ENCODE measurements at regions not wholly inside any gene's neighbourhood (a gene's known extent, or its start where the extent isn't known, plus 50 kb on each side); places are given as distances from the start of the nearest gene placed in this dataset.

DNA sequence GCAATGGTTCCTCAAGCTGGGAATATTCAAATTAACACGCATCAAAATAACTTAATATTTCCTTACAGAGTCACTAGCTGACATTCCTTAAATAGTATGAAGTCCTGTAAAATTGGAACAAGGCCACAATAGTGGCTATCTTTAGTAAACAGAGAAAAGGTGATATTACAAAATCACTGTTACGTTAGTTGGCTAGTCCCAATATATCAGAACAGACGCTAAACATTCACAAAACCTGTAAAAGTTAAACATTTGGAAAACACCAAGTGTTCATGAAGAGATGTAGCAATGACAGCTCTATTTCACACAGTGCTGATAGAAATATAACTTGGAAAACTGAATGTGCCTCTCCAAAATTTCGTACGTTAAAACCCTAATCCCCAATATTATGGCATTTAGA, 61.0 kb upstream of the FAM47C start:
- Histone ChIP-seq H3K36me3 (ENCODE audit: insufficient read depth, low read depth, low read length) (no peaks in the 10 kb centered on the region), H3K4me3 (ENCODE audit: low read length) (no peak overlapping the region), H3K9me3 (ENCODE audit: insufficient read depth, low read depth, low read length) (no peaks in the 10 kb centered on the region), H3K4me1 (ENCODE audit: insufficient read depth, low read length) (peaks cover 12% of the 10 kb centered on the region; the same call in 1 of the 2 replicates), H3K27me3 (ENCODE audit: insufficient read depth, low read length) (peaks cover 8% of the 10 kb centered on the region; the same call in 1 of the 2 replicates), H3K9ac (ENCODE audit: low read depth, low read length) (no peak overlapping the region), H3K27ac (ENCODE audit: low read length) (no peak overlapping the region)

DNA sequence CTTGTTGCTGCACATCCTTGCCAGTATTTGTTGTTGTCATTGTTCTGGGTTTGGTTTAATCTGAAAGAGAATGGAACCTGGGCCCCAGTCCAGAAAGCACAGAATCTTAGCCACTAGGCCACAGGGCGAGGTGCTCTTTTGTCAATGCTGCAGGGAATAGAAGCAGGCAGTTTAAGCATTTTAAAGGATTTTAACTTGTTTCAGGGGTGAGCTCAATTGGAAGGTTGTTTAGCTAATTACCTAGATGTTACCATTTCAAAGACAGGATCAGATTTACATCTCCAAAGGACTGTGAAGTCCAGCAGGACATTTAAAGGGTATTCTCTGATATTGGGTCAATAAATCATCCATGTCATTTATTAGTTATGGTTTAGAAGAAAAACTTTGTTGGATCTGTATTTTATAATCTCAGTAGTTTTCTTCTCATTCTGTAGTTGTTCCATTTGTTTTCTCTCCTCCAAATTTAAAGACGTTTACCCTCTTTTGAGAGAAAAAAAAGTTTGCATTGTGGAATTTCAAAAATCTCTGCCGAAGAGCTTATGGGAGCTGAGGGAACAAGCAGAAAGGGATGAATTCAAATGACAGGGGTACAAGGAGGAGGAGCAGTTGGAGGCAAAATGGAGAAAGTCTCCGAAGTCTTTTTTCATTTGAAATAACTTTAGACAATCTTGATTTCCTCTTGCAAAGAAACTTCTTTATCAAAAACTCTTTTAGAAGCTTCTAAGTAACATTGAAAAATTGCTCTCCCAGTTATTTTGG, 57.5 kb upstream of the FAM47C start:
- peaks cover 12% of the 10 kb centered on the region; the same call in 1 of the 2 replicates for H3K4me1 ChIP-seq (ENCODE audit: insufficient read depth, low read length)
- peak overlapping the region; percentile 51 for H3K4me3 ChIP-seq (ENCODE audit: low read length)
- H3K36me3 ChIP-seq (ENCODE audit: insufficient read depth, low read depth, low read length), result no peaks in the 10 kb centered on the region
- no peak overlapping the region for H3K27ac ChIP-seq (ENCODE audit: low read length)
- no peak overlapping the region; the same call in 1 of the 2 replicates for H3K9ac ChIP-seq (ENCODE audit: low read depth, low read length)
- no peaks in the 10 kb centered on the region for H3K9me3 ChIP-seq (ENCODE audit: insufficient read depth, low read depth, low read length)
- H3K27me3 ChIP-seq (ENCODE audit: insufficient read depth, low read length), result peaks cover 8% of the 10 kb centered on the region; the same call in 1 of the 2 replicates

DNA sequence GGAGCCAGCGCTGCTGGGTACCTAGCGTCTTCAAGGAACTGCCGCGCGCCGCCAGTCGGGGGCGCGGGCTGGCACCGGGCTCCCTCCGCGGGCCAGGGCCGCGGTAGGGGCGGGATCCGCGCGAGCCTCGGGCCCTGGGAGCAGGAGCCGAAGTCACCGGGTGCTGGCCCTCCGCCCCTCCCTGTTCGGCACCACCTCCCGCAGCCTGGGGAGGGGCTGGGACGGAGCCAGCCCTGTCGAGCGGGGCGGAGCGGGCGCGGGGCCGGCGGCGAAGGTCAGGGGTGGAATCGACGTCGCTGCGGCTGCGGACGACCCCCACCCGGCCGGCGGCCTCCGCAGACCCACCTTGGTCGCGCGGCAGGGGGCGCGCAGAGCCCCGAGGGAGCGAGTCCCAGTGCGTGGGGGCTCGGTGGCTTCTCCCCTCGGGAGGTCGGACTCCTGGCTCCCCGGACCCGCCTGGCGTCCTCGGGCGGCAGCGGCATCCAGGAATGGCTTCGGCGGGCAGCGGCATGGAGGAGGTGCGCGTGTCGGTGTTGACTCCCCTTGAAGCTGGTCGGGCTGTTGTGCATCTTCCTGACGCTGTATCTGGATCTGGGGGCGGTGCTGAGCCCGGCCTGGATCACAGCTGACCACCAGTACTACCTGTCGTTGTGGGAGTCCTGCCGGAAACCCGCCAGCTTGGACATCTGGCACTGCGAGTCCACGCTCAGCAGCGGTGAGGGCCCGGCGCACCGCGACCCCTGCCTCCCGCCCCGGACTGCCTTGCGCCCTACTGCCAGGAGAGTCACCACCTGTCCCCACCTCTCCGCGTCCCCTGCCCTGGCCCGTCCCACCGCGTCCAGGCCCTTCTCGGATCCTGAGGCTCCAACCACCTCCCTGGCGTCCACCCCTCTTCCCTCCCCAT, 50.5 kb upstream of the FAM47C start:
- Histone ChIP-seq H3K9me3 (ENCODE audit: insufficient read depth, low read depth, low read length) (no peaks in the 10 kb centered on the region), H3K27ac (ENCODE audit: low read length) (no peak overlapping the region), H3K4me3 (ENCODE audit: low read length) (peak overlapping the region; percentile 68), H3K9ac (ENCODE audit: low read depth, low read length) (no peak overlapping the region; the same call in 1 of the 2 replicates), H3K27me3 (ENCODE audit: insufficient read depth, low read length) (peaks cover 24% of the 10 kb centered on the region; the same call in 1 of the 2 replicates), H3K36me3 (ENCODE audit: insufficient read depth, low read depth, low read length) (no peaks in the 10 kb centered on the region), H3K4me1 (ENCODE audit: insufficient read depth, low read length) (no peaks in the 10 kb centered on the region)

Measured in iPS-20b (cell line).